Panc1 (cell line): ENCODE measurements at regions not wholly inside any gene's neighbourhood (a gene's known extent, or its start where the extent isn't known, plus 50 kb on each side); places are given as distances from the start of the nearest gene placed in this dataset.

Experiments
- ATAC-seq: fragments of 200-7000 bp; cut with Tn5 transposase; 2 replicates; pipeline ENCODE4 v1.9.1; 2020; ENCODE audit warnings: mild to moderate bottlenecking, moderate library complexity
- BruUV-seq: library from RNA; stranded (reverse); fragments of 400-500 nt; replicated peaks from 2 replicates; lab custom pipeline; 2021; lab: Mats Ljungman, UMichigan
- CTCF ChIA-PET: fragments of 300-600 bp; sonication (Branson Sonifier 250); formaldehyde crosslinking; loops from one replicate; lab custom pipeline; 2022; ENCODE audit warnings: antibody characterized with exemption; lab: Charles Lee
- POLR2A ChIA-PET: fragments of 300-600 bp; sonication (Branson Sonifier 250); formaldehyde crosslinking; loops from one replicate; lab custom pipeline; 2022; ENCODE audit warnings: antibody characterized with exemption; lab: Charles Lee
- DNase-seq: peaks from one replicate; pipeline ENCODE4 v3.0.0-alpha.2; 2010; ENCODE audit warnings: low read depth, low spot score
- H3K27ac ChIP-seq: 2 replicates; pipeline ENCODE4 v1.5.1; 2011; ENCODE audit warnings: mild to moderate bottlenecking, low read length, inconsistent platforms
- H3K27me3 ChIP-seq: fragments of 200-500 bp; sonication (Bioruptor generic); 2 replicates; pipeline ENCODE4 v1.6.0; 2014; ENCODE audit warnings: low read length, inconsistent platforms; ENCODE audit not compliant: control insufficient read depth, insufficient read depth
- H3K36me3 ChIP-seq: fragments of 200-500 bp; sonication (Bioruptor generic); 2 replicates; pipeline ENCODE4 v1.5.1; 2014; ENCODE audit warnings: inconsistent platforms, mild to moderate bottlenecking, low read length, moderate library complexity; ENCODE audit not compliant: control insufficient read depth, insufficient read depth
- H3K4me1 ChIP-seq: 2 replicates; pipeline ENCODE4 v1.5.1; 2011; ENCODE audit warnings: inconsistent platforms, mild to moderate bottlenecking, low read length, moderate library complexity; ENCODE audit not compliant: control insufficient read depth, insufficient read depth
- H3K4me3 ChIP-seq, 2 experiments: 2 replicates each; pipeline ENCODE4 v1.5.1; 2011 to 2012; ENCODE audit warnings: low read depth in 2 of 2, low read length in 2 of 2, mild to moderate bottlenecking in 2 of 2, inconsistent platforms in 1 of 2, moderate library complexity in 1 of 2
- H3K9me3 ChIP-seq: fragments of 200-500 bp; sonication (Bioruptor generic); 2 replicates; pipeline ENCODE4 v1.5.1; 2014; ENCODE audit warnings: low read depth, mild to moderate bottlenecking, inconsistent platforms, low read length, moderate library complexity; ENCODE audit not compliant: control insufficient read depth, insufficient read depth
- CTCF ChIP-seq: fragments of 450-650 bp; IDR thresholded peaks from 2 replicates; pipeline ENCODE4 v1.5.1; 2017; ENCODE audit warnings: mild to moderate bottlenecking
- POLR2AphosphoS5 ChIP-seq: IDR thresholded peaks from 2 replicates; pipeline ENCODE4 v1.6.1; 2012; ENCODE audit warnings: mild to moderate bottlenecking, low read depth, low read length, moderate library complexity
- REST ChIP-seq, 2 experiments: IDR thresholded peaks; 2 replicates each; pipeline ENCODE4 v1.6.1; 2011 to 2012; ENCODE audit warnings: low read depth in 2 of 2, control low read depth in 1 of 2, low read length in 1 of 2, mild to moderate bottlenecking in 1 of 2, moderate library complexity in 1 of 2; ENCODE audit not compliant: insufficient read depth in 1 of 2
- SIN3A ChIP-seq: IDR thresholded peaks from 2 replicates; pipeline ENCODE4 v1.6.1; 2012; ENCODE audit warnings: low read depth, mild to moderate bottlenecking, low read length, moderate library complexity, borderline replicate concordance; ENCODE audit not compliant: insufficient read depth
- TCF7L2 ChIP-seq: IDR thresholded peaks from 2 replicates; pipeline ENCODE4 v1.6.1; 2011; ENCODE audit warnings: mild to moderate bottlenecking, low read depth, low read length, inconsistent platforms
- in situ Hi-C: cut with HindIII; loops from 2 replicates; pipeline ENCODE4 v1.10.0; 2016; ENCODE audit warnings: low sequenced_read_pairs, low pct_unique_long_range_greater_than_20kb
- intact Hi-C: fragments of 100-400 bp; cut with micrococcal nuclease; formaldehyde crosslinking; loops from one replicate; pipeline ENCODE4 v1.10.0; 2022; ENCODE audit not compliant: unreplicated experiment

GRCh38 chr5:24365406-24365805, 279.4 kb downstream of the CDH10 start:
- H3K27ac ChIP-seq: no peak overlapping the region
- H3K9me3 ChIP-seq: no peaks in the 10 kb centered on the region
- no peaks in the 10 kb centered on the region for H3K36me3 ChIP-seq
- ChIA-PET CTCF (no interaction called here), POLR2A (no interaction called here)
- ATAC-seq (no peak), DNase-seq (no peak)
- in situ Hi-C loops: no loop called here
- intact Hi-C loops: no loop called here
- no peak for TF ChIP-seq REST (IDR thresholded peaks at IDR 0.05; ENCODE audit: insufficient read depth in 1 of 2, low read depth in 2 of 2, low read length in 1 of 2)
- no peak for TF ChIP-seq CTCF
- no peak for TF ChIP-seq TCF7L2
- TF ChIP-seq POLR2AphosphoS5: no peak
- TF ChIP-seq SIN3A: no peak
- H3K4me3 ChIP-seq: no peak overlapping the region
- BruUV-seq: no TSS peak
- no peaks in the 10 kb centered on the region for H3K4me1 ChIP-seq
- no peaks in the 10 kb centered on the region for H3K27me3 ChIP-seq

- intact Hi-C loops: loop anchor here (2.0 kb wide), 1 partner anchor 20 kb away; no protein-coding TSS in a partner anchor
- Histone ChIP-seq H3K27me3 (no peaks in the 10 kb centered on the region), H3K4me3 (no peak overlapping the region), H3K27ac (no peak overlapping the region), H3K36me3 (no peaks in the 10 kb centered on the region), H3K9me3 (no peaks in the 10 kb centered on the region), H3K4me1 (no peaks in the 10 kb centered on the region)
- in situ Hi-C loops: no loop called here
- CTCF ChIA-PET: no interaction called here
- POLR2A ChIA-PET: no interaction called here
- BruUV-seq: no TSS peak
- TF ChIP-seq TCF7L2 (no peak), CTCF (no peak), POLR2AphosphoS5 (no peak), SIN3A (no peak), REST (IDR thresholded peaks at IDR 0.05; ENCODE audit: insufficient read depth in 1 of 2, low read depth in 2 of 2, low read length in 1 of 2) (no peak)
- ATAC-seq (no peak), DNase-seq (no peak)
These were observed 277.6 kb downstream of the CDH10 start for GRCh38 chr5:24367216-24367615.
